HCT116 (cell line): ENCODE measurements at regions not wholly inside any gene's neighbourhood (a gene's known extent, or its start where the extent isn't known, plus 50 kb on each side); places are given as distances from the start of the nearest gene placed in this dataset.

Experiments used
- ATAC-seq: fragments of 200-7000 bp; cut with Tn5 transposase; 2 replicates; pipeline ENCODE4 v1.9.1; 2020; ENCODE audit warnings: mild to moderate bottlenecking, moderate library complexity
- BruUV-seq: library from RNA; stranded (reverse); fragments of 400-500 nt; replicated peaks from 2 replicates; lab custom pipeline; 2021; lab: Mats Ljungman, UMichigan
- CTCF ChIA-PET: fragments of 300-600 bp; sonication (Branson Sonifier 250); formaldehyde crosslinking; loops from one replicate; lab custom pipeline; 2021; ENCODE audit warnings: antibody characterized with exemption; lab: Charles Lee
- POLR2A ChIA-PET: fragments of 300-600, 350-600 bp; sonication (Branson Sonifier 250); formaldehyde crosslinking; loops from one replicate; lab custom pipeline; 2021; ENCODE audit warnings: antibody characterized with exemption; lab: Charles Lee
- RAD21 ChIA-PET, 2 experiments: fragments of 300-600 bp; sonication (Branson Sonifier 250); formaldehyde crosslinking; loops; one replicate each; lab custom pipeline; 2023; ENCODE audit warnings: low total read pairs in 2 of 2; ENCODE audit not compliant: uncharacterized antibody in 2 of 2, unreplicated experiment in 2 of 2, low non-redundant PET in 1 of 2; lab: Charles Lee
- DNase-seq: peaks from one replicate; pipeline ENCODE4 v3.0.0-alpha.2; 2010; ENCODE audit warnings: low read depth, low spot score
- H2AFZ ChIP-seq: fragments of 200-600 bp; shearing (Covaris generic), sonication (generic); 2 replicates; pipeline ENCODE4 v1.6.1; 2017; ENCODE audit warnings: low read depth, mixed run types, mixed read lengths, antibody characterized with exemption, low read length; ENCODE audit not compliant: poor library complexity, severe bottlenecking
- H3K27ac ChIP-seq: 2 replicates; pipeline ENCODE4 v1.5.1; 2012; ENCODE audit warnings: low read depth, low read length
- H3K27me3 ChIP-seq: fragments of 200-600 bp; sonication (generic); 2 replicates; pipeline ENCODE4 v1.6.1; 2016; ENCODE audit warnings: mixed run types, low read length, mixed read lengths; ENCODE audit not compliant: insufficient read depth
- H3K36me3 ChIP-seq, 2 experiments: fragments of 200-500 bp in 1 of 2; fragments of 200-600 bp in 1 of 2; sonication (Bioruptor generic) in 1 of 2; sonication (generic) in 1 of 2; 2 replicates each; pipeline versions ENCODE4 v1.5.1 to v1.6.1; 2014 to 2016; ENCODE audit warnings: low read length in 2 of 2, inconsistent platforms in 1 of 2, mixed read lengths in 1 of 2, mixed run types in 1 of 2; ENCODE audit not compliant: insufficient read depth in 2 of 2, control insufficient read depth in 1 of 2
- H3K4me1 ChIP-seq, 2 experiments: fragments of 200-600 bp in 1 of 2; sonication (generic) in 1 of 2; 2 replicates each; pipeline versions ENCODE4 v1.5.1 to v1.6.1; 2012 to 2017; ENCODE audit warnings: low read length in 2 of 2, inconsistent platforms in 1 of 2, mild to moderate bottlenecking in 1 of 2, mixed read lengths in 1 of 2, mixed run types in 1 of 2, moderate library complexity in 1 of 2; ENCODE audit not compliant: insufficient read depth in 2 of 2, control insufficient read depth in 1 of 2
- H3K4me2 ChIP-seq: fragments of 200-600 bp; sonication (generic); 2 replicates; pipeline ENCODE4 v1.6.1; 2017; ENCODE audit warnings: mixed run types, low read length, mixed read lengths
- H3K4me3 ChIP-seq, 2 experiments: fragments of 200-600 bp in 1 of 2; sonication (generic) in 1 of 2; replicated peaks in 1 of 2; 2 replicates each; pipeline ENCODE4 v1.5.1; 2011 to 2016; ENCODE audit warnings: low read length in 2 of 2, control low read depth in 1 of 2, low read depth in 1 of 2, mild to moderate bottlenecking in 1 of 2, mixed read lengths in 1 of 2, mixed run types in 1 of 2
- H3K79me2 ChIP-seq: fragments of 200-600 bp; sonication (generic); 2 replicates; pipeline ENCODE4 v1.6.1; 2017; ENCODE audit warnings: mild to moderate bottlenecking, mixed run types, low read length, moderate library complexity, mixed read lengths; ENCODE audit not compliant: insufficient read depth
- H3K9ac ChIP-seq: fragments of 200-600 bp; sonication (generic); 2 replicates; pipeline ENCODE4 v1.6.1; 2016; ENCODE audit warnings: low read length, mixed read lengths
- H3K9me2 ChIP-seq: fragments of 200-600 bp; sonication (generic), shearing (Covaris generic); 2 replicates; pipeline ENCODE4 v1.6.1; 2017; ENCODE audit warnings: mixed run types, mild to moderate bottlenecking, moderate library complexity; ENCODE audit not compliant: insufficient read depth
- H3K9me3 ChIP-seq, 2 experiments: fragments of 200-500 bp in 1 of 2; fragments of 200-600 bp in 1 of 2; sonication (Bioruptor generic) in 1 of 2; sonication (generic) in 1 of 2; 2 replicates each; pipeline ENCODE4 v1.6.1; 2014 to 2017; ENCODE audit warnings: low read length in 2 of 2, mixed read lengths in 2 of 2, inconsistent platforms in 1 of 2, low read depth in 1 of 2, mild to moderate bottlenecking in 1 of 2, mixed run types in 1 of 2, moderate library complexity in 1 of 2; ENCODE audit not compliant: control insufficient read depth in 1 of 2, insufficient read depth in 1 of 2
- H4K20me1 ChIP-seq: fragments of 200-600 bp; sonication (generic), shearing (Covaris generic); 2 replicates; pipeline ENCODE4 v1.6.1; 2017; ENCODE audit warnings: mixed run types, mild to moderate bottlenecking, moderate library complexity; ENCODE audit not compliant: insufficient read depth
- ATF3 ChIP-seq: IDR thresholded peaks from 2 replicates; pipeline ENCODE4 v1.6.1; 2012
- CEBPB ChIP-seq: IDR thresholded peaks from 2 replicates; pipeline ENCODE4 v1.6.1; 2012; ENCODE audit warnings: low read depth
- EGR1 ChIP-seq: IDR thresholded peaks from 2 replicates; pipeline ENCODE4 v1.6.1; 2012; ENCODE audit warnings: low read depth
- EZH2phosphoT487 ChIP-seq: fragments of 200-600 bp; IDR thresholded peaks from 2 replicates; pipeline ENCODE4 v1.6.1; 2018; ENCODE audit warnings: antibody characterized with exemption, borderline replicate concordance
- POLR2A ChIP-seq: IDR thresholded peaks from 2 replicates; pipeline ENCODE4 v1.7.0; 2011; ENCODE audit warnings: borderline replicate concordance; ENCODE audit not compliant: insufficient read depth, insufficient read length; ENCODE audit errors: extremely low read depth
- RAD21 ChIP-seq: IDR thresholded peaks from 2 replicates; pipeline ENCODE4 v1.6.1; 2012; ENCODE audit warnings: low read depth, mild to moderate bottlenecking
- REST ChIP-seq: IDR thresholded peaks from 2 replicates; pipeline ENCODE4 v1.6.1; 2012; ENCODE audit warnings: low read depth
- TCF7L2 ChIP-seq: IDR thresholded peaks from 2 replicates; pipeline ENCODE4 v1.7.0; 2011; ENCODE audit warnings: borderline replicate concordance, inconsistent platforms; ENCODE audit not compliant: insufficient read depth, insufficient read length; ENCODE audit errors: extremely low read depth
- ZFX ChIP-seq: fragments of 450-650 bp; IDR thresholded peaks from 2 replicates; pipeline ENCODE4 v1.6.1; 2017
- intact Hi-C: fragments of 100-400 bp; cut with micrococcal nuclease; formaldehyde crosslinking; loops from 2 replicates; pipeline ENCODE4 v1.10.0; 2022

- intact Hi-C loops = no loop called here
- RAD21 ChIA-PET = no interaction called here
- POLR2A ChIA-PET = no interaction called here
- no peak overlapping the region for H3K9ac ChIP-seq
- no peaks in the 10 kb centered on the region for H3K79me2 ChIP-seq
- no peak overlapping the region for H3K4me3 ChIP-seq
- no peak overlapping the region for H2AFZ ChIP-seq
- ATAC-seq (no peak), DNase-seq (no peak)
- no peaks in the 10 kb centered on the region for H3K4me1 ChIP-seq
- H3K27ac ChIP-seq = no peak overlapping the region
- TF ChIP-seq POLR2A = no peak
- TF ChIP-seq EGR1 = no peak
- TF ChIP-seq CEBPB = no peak
- TF ChIP-seq REST = no peak
- TF ChIP-seq ZFX = no peak
- no peak for TF ChIP-seq RAD21
- no peak for TF ChIP-seq EZH2phosphoT487
- TF ChIP-seq ATF3 = no peak
- no peak for TF ChIP-seq TCF7L2
- H3K9me3 ChIP-seq = no peaks in the 10 kb centered on the region
- H3K27me3 ChIP-seq = 0 out of 2 replicates have a peak, but pooled peaks cover 4% of the 10 kb centered on the region
- no peaks in the 10 kb centered on the region for H4K20me1 ChIP-seq
- BruUV-seq = no TSS peak
- H3K9me2 ChIP-seq = no peaks in the 10 kb centered on the region
- CTCF ChIA-PET = no interaction called here
- no peaks in the 10 kb centered on the region for H3K36me3 ChIP-seq
- no peak overlapping the region for H3K4me2 ChIP-seq
Measured at GRCh38 chr13:97695684-97696083, 257.8 kb upstream of the IPO5 start.
